Fibroblast of skin of scalp (primary cell): ENCODE measurements at regions not wholly inside any gene's neighbourhood (a gene's known extent, or its start where the extent isn't known, plus 50 kb on each side); places are given as distances from the start of the nearest gene placed in this dataset.

Source experiments
- DNase-seq: peaks from one replicate; pipeline ENCODE4 v3.0.0-alpha.2; 2013

GRCh38 chr11:45554230-45554967 is 111.0 kb downstream of the CHST1 start:
- DNase-seq = no peak

- no peak for DNase-seq
These were observed 112.0 kb downstream of the CHST1 start for GRCh38 chr11:45553383-45553936.

GRCh38 chr11:45551191-45551713 is 114.2 kb downstream of the CHST1 start:
- DNase-seq = no peak

GRCh38 chr11:45549257-45549656 is 116.2 kb downstream of the CHST1 start:
- DNase-seq = no peak

- no peak for DNase-seq
These were observed 119.1 kb downstream of the CHST1 start for GRCh38 chr11:45546366-45546765.

- DNase-seq = no peak
These were observed 120.6 kb downstream of the CHST1 start for GRCh38 chr11:45544826-45545225.

GRCh38 chr11:45543808-45544422 is 121.5 kb downstream of the CHST1 start:
- DNase-seq = peak; percentile 37

- DNase-seq = no peak
These were observed 122.3 kb downstream of the CHST1 start for GRCh38 chr11:45543081-45543480.

GRCh38 chr11:45541693-45542434 is 123.6 kb downstream of the CHST1 start:
- no peak for DNase-seq

GRCh38 chr11:45538939-45539338 is 126.5 kb downstream of the CHST1 start:
- DNase-seq = no peak

GRCh38 chr11:45538363-45538762 is 127.1 kb downstream of the CHST1 start:
- no peak for DNase-seq

GRCh38 chr11:45537614-45538013 is 127.8 kb downstream of the CHST1 start:
- DNase-seq = peak; percentile 9

- DNase-seq = no peak
These were observed 130.4 kb downstream of the CHST1 start for GRCh38 chr11:45535033-45535432.

- no peak for DNase-seq
These were observed 131.3 kb downstream of the CHST1 start for GRCh38 chr11:45534132-45534531.

- DNase-seq = no peak
These were observed 132.9 kb downstream of the CHST1 start for GRCh38 chr11:45532546-45532945.

- DNase-seq = no peak
These were observed 134.6 kb downstream of the CHST1 start for GRCh38 chr11:45530776-45531175.

GRCh38 chr11:45530111-45530510 is 135.3 kb downstream of the CHST1 start:
- no peak for DNase-seq

GRCh38 chr11:45528435-45528834 is 137.0 kb downstream of the CHST1 start:
- DNase-seq = no peak

- no peak for DNase-seq
These were observed 137.5 kb downstream of the CHST1 start for GRCh38 chr11:45527898-45528297.

GRCh38 chr11:45525393-45525792 is 140.0 kb downstream of the CHST1 start:
- DNase-seq = no peak

GRCh38 chr11:45523760-45524159 is 141.7 kb downstream of the CHST1 start:
- no peak for DNase-seq

GRCh38 chr11:45518833-45519535 is 146.4 kb downstream of the CHST1 start:
- DNase-seq = no peak
